IMR-90 (cell line): ENCODE measurements at regions not wholly inside any gene's neighbourhood (a gene's known extent, or its start where the extent isn't known, plus 50 kb on each side); places are given as distances from the start of the nearest gene placed in this dataset.

Source experiments
- ATAC-seq: fragments of 200-7000 bp; cut with Tn5 transposase; 2 replicates; pipeline ENCODE4 v1.9.1; 2020; ENCODE audit warnings: low read depth, mild to moderate bottlenecking, moderate library complexity
- BruUV-seq: library from RNA; stranded (reverse); fragments of 400-500 nt; replicated peaks from 2 replicates; lab custom pipeline; 2021; lab: Mats Ljungman, UMichigan
- CTCF ChIA-PET: fragments of 300-600 bp; formaldehyde crosslinking; extraction: SDS; loops from one replicate; lab custom pipeline; 2021; ENCODE audit warnings: antibody characterized with exemption; lab: Yijun Ruan, JAX
- POLR2A ChIA-PET: fragments of 300-600 bp; sonication (Branson Sonifier 250); formaldehyde crosslinking; loops from one replicate; lab custom pipeline; 2022; ENCODE audit warnings: antibody characterized with exemption; ENCODE audit not compliant: unreplicated experiment; lab: Charles Lee
- DNase-seq: peaks from one replicate; pipeline ENCODE4 v3.0.0; 2013
- H2AFZ ChIP-seq: replicated peaks from 2 replicates; pipeline ENCODE3; 2013; ENCODE audit warnings: low read length, mild to moderate bottlenecking; ENCODE audit not compliant: poor library complexity
- H2AK5ac ChIP-seq: 2 replicates; pipeline ENCODE4 v1.6.1; 2013; ENCODE audit warnings: low read depth, low read length, inconsistent platforms
- H2AK9ac ChIP-seq: replicated peaks from 2 replicates; pipeline ENCODE3; 2013; ENCODE audit warnings: mild to moderate bottlenecking, low read depth, low read length, moderate library complexity; ENCODE audit not compliant: poor library complexity
- H2BK120ac ChIP-seq: 2 replicates; pipeline ENCODE4 v1.6.1; 2013; ENCODE audit warnings: low read depth, low read length, inconsistent platforms
- H2BK15ac ChIP-seq: 3 replicates; pipeline ENCODE4 v1.6.1; 2013; ENCODE audit warnings: low read depth, low read length, inconsistent platforms
- H2BK20ac ChIP-seq: 2 replicates; pipeline ENCODE4 v1.6.1; 2013; ENCODE audit warnings: low read depth, mild to moderate bottlenecking, inconsistent platforms, low read length, moderate library complexity
- H2BK5ac ChIP-seq: 2 replicates; pipeline ENCODE4 v1.6.1; 2013; ENCODE audit warnings: mild to moderate bottlenecking, low read depth, low read length, inconsistent platforms; ENCODE audit not compliant: poor library complexity, severe bottlenecking
- H3K14ac ChIP-seq: replicated peaks from 2 replicates; pipeline ENCODE4 v1.6.1; 2013; ENCODE audit warnings: low read depth, low read length, inconsistent platforms
- H3K18ac ChIP-seq: 2 replicates; pipeline ENCODE4 v1.6.1; 2013; ENCODE audit warnings: low read depth, low read length, control low read depth
- H3K23ac ChIP-seq: 2 replicates; pipeline ENCODE4 v1.6.1; 2013; ENCODE audit warnings: low read depth, low read length, inconsistent platforms
- H3K27ac ChIP-seq: 2 replicates; pipeline ENCODE4 v1.5.1; 2013; ENCODE audit warnings: mild to moderate bottlenecking, control low read depth, low read length; ENCODE audit not compliant: insufficient read depth
- H3K27me3 ChIP-seq: 2 replicates; pipeline ENCODE4 v1.6.1; 2013; ENCODE audit warnings: low read length; ENCODE audit not compliant: control insufficient read depth, insufficient read depth
- H3K36me3 ChIP-seq: 2 replicates; pipeline ENCODE4 v1.6.1; 2013; ENCODE audit warnings: low read length, mixed read lengths; ENCODE audit not compliant: control insufficient read depth, insufficient read depth
- H3K4ac ChIP-seq: 2 replicates; pipeline ENCODE4 v1.6.1; 2013; ENCODE audit warnings: low read depth, low read length, inconsistent platforms
- H3K4me1 ChIP-seq: 2 replicates; pipeline ENCODE4 v1.6.1; 2013; ENCODE audit warnings: low read length, mixed read lengths; ENCODE audit not compliant: control insufficient read depth, insufficient read depth
- H3K4me2 ChIP-seq: 2 replicates; pipeline ENCODE4 v1.6.1; 2013; ENCODE audit warnings: low read depth, mild to moderate bottlenecking, control low read depth, low read length, moderate library complexity
- H3K4me3 ChIP-seq: 2 replicates; pipeline ENCODE4 v1.5.1; 2013; ENCODE audit warnings: low read depth, mild to moderate bottlenecking, control low read depth, low read length, moderate library complexity; ENCODE audit not compliant: insufficient read depth
- H3K56ac ChIP-seq: 2 replicates; pipeline ENCODE4 v1.6.1; 2013; ENCODE audit warnings: low read length, inconsistent platforms; ENCODE audit not compliant: insufficient read depth; ENCODE audit errors: extremely low read depth
- H3K79me1 ChIP-seq, 2 experiments: 2 replicates each; pipeline ENCODE4 v1.6.1; 2013; ENCODE audit warnings: low read length in 2 of 2, inconsistent platforms in 1 of 2, low read depth in 1 of 2
- H3K9ac ChIP-seq: 2 replicates; pipeline ENCODE4 v1.6.1; 2013; ENCODE audit warnings: low read depth, low read length, control low read depth
- H3K9me1 ChIP-seq: 2 replicates; pipeline ENCODE4 v1.6.1; 2013; ENCODE audit warnings: low read length, inconsistent platforms; ENCODE audit not compliant: insufficient read depth
- H3K9me3 ChIP-seq: 2 replicates; pipeline ENCODE4 v1.6.1; 2013; ENCODE audit warnings: low read length; ENCODE audit not compliant: control insufficient read depth, insufficient read depth
- H4K20me1 ChIP-seq: 2 replicates; pipeline ENCODE4 v1.6.1; 2013; ENCODE audit warnings: low read length, inconsistent platforms; ENCODE audit not compliant: insufficient read depth
- H4K5ac ChIP-seq: 2 replicates; pipeline ENCODE4 v1.6.1; 2013; ENCODE audit warnings: mild to moderate bottlenecking, low read depth, low read length, control low read depth
- H4K8ac ChIP-seq, 2 experiments: 2 replicates each; pipeline ENCODE4 v1.6.1; 2013; ENCODE audit warnings: low read depth in 2 of 2, low read length in 2 of 2, control low read depth in 1 of 2, inconsistent platforms in 1 of 2
- H4K91ac ChIP-seq: 2 replicates; pipeline ENCODE4 v1.6.1; 2013; ENCODE audit warnings: low read depth, low read length, inconsistent platforms; ENCODE audit not compliant: insufficient read depth
- BHLHE40 ChIP-seq: fragments of 150-350 bp; IDR thresholded peaks from 2 replicates; pipeline ENCODE4 v1.6.1; 2016; ENCODE audit warnings: mild to moderate bottlenecking, low read depth, low read length
- CEBPB ChIP-seq: IDR thresholded peaks from 2 replicates; pipeline ENCODE4 v1.6.1; 2012; ENCODE audit warnings: low read depth, low read length, improper control_type of control experiment
- CHD1 ChIP-seq: IDR thresholded peaks from 2 replicates; pipeline ENCODE4 v1.6.1; 2012; ENCODE audit warnings: low read depth, low read length, improper control_type of control experiment
- CTCF ChIP-seq: conservative IDR thresholded peaks from 2 replicates; pipeline ENCODE4 v1.5.1; 2012; ENCODE audit warnings: mild to moderate bottlenecking, low read depth, low read length, improper control_type of control experiment
- ELK1 ChIP-seq: fragments of 150-350 bp; IDR thresholded peaks from 2 replicates; pipeline ENCODE4 v1.6.1; 2016; ENCODE audit warnings: low read depth, mild to moderate bottlenecking, low read length, moderate library complexity, borderline replicate concordance
- FOS ChIP-seq: fragments of 150-350 bp; IDR thresholded peaks from 2 replicates; pipeline ENCODE4 v1.6.1; 2016; ENCODE audit warnings: low read depth, low read length
- MAFK ChIP-seq: IDR thresholded peaks from 2 replicates; pipeline ENCODE4 v1.6.1; 2012; ENCODE audit warnings: low read depth, low read length, improper control_type of control experiment
- MAZ ChIP-seq: IDR thresholded peaks from 2 replicates; pipeline ENCODE4 v1.6.1; 2012; ENCODE audit warnings: low read depth, mild to moderate bottlenecking, low read length, improper control_type of control experiment, moderate library complexity, borderline replicate concordance
- MXI1 ChIP-seq: IDR thresholded peaks from 2 replicates; pipeline ENCODE4 v1.6.1; 2012; ENCODE audit warnings: low read depth, mild to moderate bottlenecking, low read length, moderate library complexity, borderline replicate concordance
- NFE2L2 ChIP-seq: fragments of 150-350 bp; IDR thresholded peaks from 2 replicates; pipeline ENCODE4 v1.6.1; 2016; ENCODE audit warnings: low read depth, mild to moderate bottlenecking, low read length
- POLR2A ChIP-seq: IDR thresholded peaks from 2 replicates; pipeline ENCODE4 v1.6.1; 2012; ENCODE audit warnings: mild to moderate bottlenecking, low read depth, low read length
- RAD21 ChIP-seq: IDR thresholded peaks from 2 replicates; pipeline ENCODE4 v1.6.1; 2012; ENCODE audit warnings: low read length, improper control_type of control experiment
- RCOR1 ChIP-seq: IDR thresholded peaks from 2 replicates; pipeline ENCODE4 v1.6.1; 2012; ENCODE audit warnings: mild to moderate bottlenecking, low read length, improper control_type of control experiment; ENCODE audit not compliant: insufficient replicate concordance
- RFX5 ChIP-seq: IDR thresholded peaks from 2 replicates; pipeline ENCODE4 v1.8.0; 2012; ENCODE audit warnings: low read depth, mild to moderate bottlenecking, low read length, moderate library complexity
- SMC3 ChIP-seq: fragments of 150-350 bp; IDR thresholded peaks from 2 replicates; pipeline ENCODE4 v1.6.1; 2016; ENCODE audit warnings: low read depth, mild to moderate bottlenecking, antibody characterized with exemption, low read length, moderate library complexity
- USF2 ChIP-seq: fragments of 150-350 bp; IDR thresholded peaks from 2 replicates; pipeline ENCODE4 v1.6.1; 2017; ENCODE audit warnings: mild to moderate bottlenecking, antibody characterized with exemption, low read length, low read depth
- WGBS, 2 experiments: methylation state at CpG; one replicate each; pipeline versions ENCODE4 v1.1.5 to v1.1.7; 2013; ENCODE audit warnings: missing lambda C conversion rate in 2 of 2; ENCODE audit not compliant: insufficient read length in 1 of 2; ENCODE audit errors: extremely low coverage in 2 of 2; 5-methylcytosine and 5-hydroxymethylcytosine counted together
- dilution Hi-C: fragments of 300-500 bp; cut with HindIII; formaldehyde crosslinking; loops from one replicate; pipeline ENCODE4 v1.14.3; 2018; ENCODE audit warnings: low sequenced_read_pairs; ENCODE audit not compliant: unreplicated experiment
- in situ Hi-C: fragments of 300-500 bp; cut with MboI; formaldehyde crosslinking; loops from 3 replicates; pipeline ENCODE4 v1.14.3; 2019; ENCODE audit warnings: low sequenced_read_pairs, inconsistent platforms, mixed read lengths
- intact Hi-C: fragments of 100-400 bp; cut with micrococcal nuclease; formaldehyde crosslinking; loops from 2 replicates; pipeline ENCODE4 v1.10.0; 2022

GRCh38 chr5:158510479-158510878 lies 589.2 kb downstream of the EBF1 start:
- Histone ChIP-seq H3K27me3 (no peaks in the 10 kb centered on the region), H2AFZ (no peak overlapping the region), H3K9ac (no peak overlapping the region), H4K5ac (no peak overlapping the region), H3K9me3 (peaks cover under 1% of the 10 kb centered on the region; the same call in 1 of the 2 replicates), H3K27ac (no peak overlapping the region), H2BK15ac (no peak overlapping the region), H3K14ac (no peak overlapping the region), H2AK9ac (no peak overlapping the region), H3K4ac (no peak overlapping the region), H4K8ac (no peak overlapping the region), H2AK5ac (no peak overlapping the region), H3K4me3 (no peak overlapping the region), H4K91ac (no peak overlapping the region), H3K36me3 (no peaks in the 10 kb centered on the region), H2BK120ac (no peak overlapping the region), H3K23ac (no peak overlapping the region), H3K18ac (no peak overlapping the region), H2BK20ac (no peak overlapping the region), H3K4me1 (no peaks in the 10 kb centered on the region), H2BK5ac (no peak overlapping the region), H3K4me2 (no peak overlapping the region), H3K9me1 (no peaks in the 10 kb centered on the region), H3K79me1 (no peaks in the 10 kb centered on the region), H4K20me1 (no peaks in the 10 kb centered on the region), H3K56ac (no peak overlapping the region)
- intact Hi-C loops (no loop called here), dilution Hi-C loops (no loop called here), in situ Hi-C loops (no loop called here)
- ChIA-PET CTCF (no interaction called here), POLR2A (no interaction called here)
- DNase-seq (no peak), ATAC-seq (no peak)
- WGBS, 2 experiments: 82 to 100% methylated on average over 3 to 7 of the region's 7 CpGs
- BruUV-seq: no TSS peak
- no peak for TF ChIP-seq RAD21
- no peak for TF ChIP-seq RFX5
- TF ChIP-seq BHLHE40: no peak
- TF ChIP-seq ELK1: no peak
- no peak for TF ChIP-seq USF2
- no peak for TF ChIP-seq CEBPB
- no peak for TF ChIP-seq CHD1
- TF ChIP-seq RCOR1: no peak
- no peak for TF ChIP-seq FOS
- no peak for TF ChIP-seq MAZ
- no peak for TF ChIP-seq MXI1
- TF ChIP-seq NFE2L2: no peak
- no peak for TF ChIP-seq CTCF
- TF ChIP-seq POLR2A: no peak
- TF ChIP-seq MAFK: no peak
- no peak for TF ChIP-seq SMC3
